Colon (tissue), 2 donors: ENCODE measurements at regions not wholly inside any gene's neighbourhood (a gene's known extent, or its start where the extent isn't known, plus 50 kb on each side); places are given as distances from the start of the nearest gene placed in this dataset.
"Not testable (repeated sequence)": the region's sequence is repeated elsewhere in the genome, so short reads cannot be mapped to it uniquely, and the experiment has no call there.

ENCODE experiments used
- FAIRE-seq: peaks from 2 replicates; lab custom pipeline; 2012; peaks lifted over from hg19 to GRCh38; lab: Jason Lieb, UNC
- donor health status: control.
- donor health status: control.

DNA sequence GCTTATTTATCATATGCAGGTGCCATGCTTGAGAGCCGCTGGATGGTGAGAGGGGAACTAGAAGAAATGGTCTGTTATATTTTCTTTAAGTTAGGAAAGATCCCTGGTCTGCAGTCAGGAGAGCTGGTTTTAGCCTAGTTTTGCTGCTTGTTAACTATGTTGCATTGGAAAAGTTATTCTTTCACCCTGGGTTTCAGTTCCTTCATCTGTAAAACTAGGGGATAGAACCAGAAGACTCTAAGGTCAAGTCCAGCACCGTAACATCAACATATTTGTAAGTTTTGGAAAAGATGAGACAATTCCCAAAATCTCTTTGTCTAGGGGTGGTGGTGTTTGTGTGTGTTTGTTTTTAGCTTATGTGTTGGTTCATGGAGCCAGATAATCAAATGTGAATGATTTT, 304.0 kb downstream of the QKI start:
- no peak for FAIRE-seq

DNA sequence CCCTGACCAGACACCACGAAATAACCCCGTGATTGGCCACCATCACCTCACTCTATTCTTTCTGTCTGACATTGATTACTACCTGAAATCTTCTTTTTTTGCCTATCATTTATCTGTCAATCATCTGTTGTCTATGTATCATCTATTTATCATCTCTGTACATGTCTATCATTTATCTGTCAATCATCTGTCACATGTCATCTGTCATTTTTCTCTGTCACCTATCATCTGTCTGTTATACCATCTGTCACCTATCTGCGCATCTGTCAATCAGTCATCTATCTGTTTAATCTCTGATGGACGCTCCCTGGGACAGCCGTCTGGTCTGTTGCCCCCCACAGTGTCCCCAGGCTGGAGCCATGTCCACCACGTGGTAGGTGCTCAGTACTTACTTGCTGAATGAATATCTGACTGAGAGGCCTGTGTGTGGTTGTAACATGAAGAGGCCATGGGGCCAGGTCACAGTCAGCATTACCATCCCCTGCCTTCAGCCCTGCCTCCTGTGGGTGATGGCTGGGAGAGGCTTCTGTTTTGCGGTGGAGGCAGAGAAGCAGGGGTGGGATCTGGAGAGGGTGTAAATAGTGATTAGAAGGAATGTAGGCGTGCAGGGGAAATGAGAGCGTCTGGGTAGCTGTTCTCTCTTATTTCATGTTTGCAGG, 302.7 kb downstream of the QKI start:
- no peak for FAIRE-seq

DNA sequence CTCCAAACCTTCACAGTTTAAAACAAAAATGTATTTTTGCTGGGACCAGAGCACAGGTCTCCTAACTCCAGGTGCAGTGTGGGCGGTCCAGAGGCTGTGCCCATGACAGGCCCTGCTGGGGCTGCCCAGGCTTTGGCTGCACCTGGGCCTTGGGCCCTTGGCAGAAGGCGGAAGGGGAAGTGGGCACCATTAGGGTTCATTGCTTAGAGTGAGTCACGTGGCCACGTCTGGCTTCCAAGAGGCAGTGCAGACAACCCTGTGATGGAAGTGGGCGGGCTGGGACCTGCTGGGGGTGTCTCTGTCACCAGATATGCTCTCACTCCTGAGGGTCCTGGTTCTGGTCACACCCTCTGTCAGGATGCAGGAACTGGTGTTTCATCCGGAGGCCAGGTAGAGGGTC, 302.2 kb downstream of the QKI start:
- FAIRE-seq = no peak

DNA sequence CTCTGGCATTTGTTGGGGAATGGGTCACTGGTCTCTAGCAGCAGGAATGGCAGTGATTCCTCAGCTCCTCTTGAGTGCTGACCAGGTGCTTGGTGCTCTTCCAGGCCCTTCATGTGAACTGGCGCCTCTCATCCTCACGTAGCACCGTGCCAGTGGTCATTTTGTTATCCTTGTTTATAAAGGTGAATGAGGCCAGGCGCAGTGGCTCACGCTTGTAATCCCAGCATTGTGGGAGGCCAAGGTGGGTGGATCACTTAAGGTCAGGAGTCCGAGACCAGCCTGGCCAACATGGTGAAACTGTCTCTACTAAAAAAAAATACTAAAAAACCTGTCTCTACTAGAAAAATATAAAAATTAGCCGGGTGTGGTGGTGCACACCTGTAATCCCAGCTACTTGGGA, 301.3 kb downstream of the QKI start:
- FAIRE-seq = no peak

DNA sequence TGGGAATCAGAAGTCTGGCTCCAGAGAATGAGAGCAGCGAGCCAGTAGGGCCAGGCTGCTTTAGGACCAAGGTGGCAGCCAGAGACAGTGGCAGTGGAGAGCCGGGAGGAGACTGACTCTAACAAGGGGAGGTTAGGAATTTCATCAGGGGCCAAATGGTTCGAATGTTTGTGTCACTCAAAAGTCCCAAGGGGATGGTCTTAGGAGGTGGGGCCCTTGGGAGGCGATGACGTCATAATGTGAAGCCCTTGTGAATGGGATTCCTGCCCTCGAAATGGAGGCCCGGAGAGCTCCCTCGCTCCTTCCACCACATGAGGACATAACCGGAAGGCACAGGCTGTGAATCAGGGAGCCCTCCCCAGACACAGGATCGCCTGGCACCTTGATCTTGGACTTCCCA, 299.7 kb downstream of the QKI start:
- no peak for FAIRE-seq

DNA sequence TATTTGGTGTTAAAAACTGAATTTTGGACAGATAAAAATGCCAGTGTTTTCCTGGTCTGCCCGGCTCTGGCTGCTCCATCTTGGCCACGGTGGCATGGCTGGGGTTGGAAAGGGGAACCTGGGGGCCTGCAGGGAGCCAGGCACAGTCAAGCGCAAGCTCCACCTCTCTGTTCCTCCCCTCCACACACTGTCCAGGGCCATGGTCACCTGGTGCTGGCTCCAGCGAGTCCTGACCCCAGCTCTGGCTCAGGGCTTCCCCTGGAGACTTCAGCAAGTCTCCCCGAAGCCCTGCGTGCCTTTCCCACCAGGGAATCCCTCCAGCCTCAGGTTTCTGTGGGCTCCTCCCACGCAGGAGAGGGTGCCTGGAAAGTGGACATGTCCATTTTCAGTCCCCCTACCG, 298.5 kb downstream of the QKI start:
- FAIRE-seq = no peak

DNA sequence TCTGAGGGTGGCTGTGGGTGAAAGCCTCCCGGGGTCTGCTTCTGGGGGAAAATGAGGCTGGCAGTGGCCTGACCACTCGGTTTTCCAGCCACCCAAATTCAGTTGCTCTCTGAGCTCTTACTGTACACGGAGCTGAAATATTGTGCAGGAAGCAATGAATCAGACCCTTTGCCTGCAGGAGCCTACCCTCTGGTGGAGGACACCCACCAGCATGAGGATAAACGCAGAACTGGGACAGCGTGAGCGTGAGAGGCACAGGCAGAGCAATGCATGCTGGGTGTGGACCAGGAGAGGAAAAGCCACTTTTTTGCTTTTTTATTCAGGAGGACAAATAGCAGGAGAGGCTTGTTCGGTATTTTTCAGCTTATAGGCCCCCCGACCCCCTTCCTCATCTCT, 298.0 kb downstream of the QKI start:
- FAIRE-seq = no peak

DNA sequence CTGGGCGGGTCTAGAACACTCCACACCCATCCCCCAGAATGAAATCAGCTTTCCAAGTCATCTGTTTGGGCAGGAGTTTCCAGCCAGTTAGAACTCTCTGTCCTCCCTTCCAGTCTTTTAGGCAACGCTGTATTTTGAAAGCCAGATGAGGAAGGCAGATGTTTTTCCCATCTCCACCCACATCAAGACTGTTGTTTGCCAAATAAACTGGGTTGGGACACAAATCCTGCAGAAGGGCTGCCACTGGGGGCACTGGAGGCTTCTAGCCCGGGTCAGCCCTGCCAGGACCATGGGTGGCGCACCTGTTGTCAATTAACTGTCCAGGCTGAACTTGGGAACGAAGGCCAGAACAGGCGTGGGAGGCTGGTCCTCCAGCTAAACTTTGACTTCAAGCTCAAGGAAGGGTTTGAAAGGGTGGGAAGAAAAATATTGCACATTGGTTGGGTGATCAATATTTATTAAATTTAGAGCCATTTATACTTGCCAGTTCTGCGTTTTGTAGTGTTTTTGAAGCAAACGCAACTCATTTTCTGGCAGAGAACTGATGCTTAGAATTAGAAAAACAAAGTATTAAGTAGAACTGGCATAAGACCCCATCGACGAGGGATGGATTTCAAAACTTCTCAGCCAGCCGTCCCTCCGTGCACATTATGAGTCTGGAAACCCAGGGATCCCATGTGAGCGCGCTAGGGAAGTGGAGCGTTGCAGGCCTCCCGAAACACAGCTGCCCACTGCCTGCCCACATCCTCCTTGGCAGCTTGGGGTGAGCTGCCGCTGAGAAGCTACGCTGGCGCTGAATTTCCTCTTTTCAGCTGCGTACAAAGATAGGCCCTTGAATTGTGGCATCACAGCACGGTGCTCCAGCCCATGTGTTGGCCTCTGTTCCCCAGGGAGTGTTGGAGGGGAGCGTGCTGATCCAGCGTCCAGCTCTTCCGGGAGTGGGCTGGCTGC, 297.4 kb downstream of the QKI start:
- FAIRE-seq = no peak

DNA sequence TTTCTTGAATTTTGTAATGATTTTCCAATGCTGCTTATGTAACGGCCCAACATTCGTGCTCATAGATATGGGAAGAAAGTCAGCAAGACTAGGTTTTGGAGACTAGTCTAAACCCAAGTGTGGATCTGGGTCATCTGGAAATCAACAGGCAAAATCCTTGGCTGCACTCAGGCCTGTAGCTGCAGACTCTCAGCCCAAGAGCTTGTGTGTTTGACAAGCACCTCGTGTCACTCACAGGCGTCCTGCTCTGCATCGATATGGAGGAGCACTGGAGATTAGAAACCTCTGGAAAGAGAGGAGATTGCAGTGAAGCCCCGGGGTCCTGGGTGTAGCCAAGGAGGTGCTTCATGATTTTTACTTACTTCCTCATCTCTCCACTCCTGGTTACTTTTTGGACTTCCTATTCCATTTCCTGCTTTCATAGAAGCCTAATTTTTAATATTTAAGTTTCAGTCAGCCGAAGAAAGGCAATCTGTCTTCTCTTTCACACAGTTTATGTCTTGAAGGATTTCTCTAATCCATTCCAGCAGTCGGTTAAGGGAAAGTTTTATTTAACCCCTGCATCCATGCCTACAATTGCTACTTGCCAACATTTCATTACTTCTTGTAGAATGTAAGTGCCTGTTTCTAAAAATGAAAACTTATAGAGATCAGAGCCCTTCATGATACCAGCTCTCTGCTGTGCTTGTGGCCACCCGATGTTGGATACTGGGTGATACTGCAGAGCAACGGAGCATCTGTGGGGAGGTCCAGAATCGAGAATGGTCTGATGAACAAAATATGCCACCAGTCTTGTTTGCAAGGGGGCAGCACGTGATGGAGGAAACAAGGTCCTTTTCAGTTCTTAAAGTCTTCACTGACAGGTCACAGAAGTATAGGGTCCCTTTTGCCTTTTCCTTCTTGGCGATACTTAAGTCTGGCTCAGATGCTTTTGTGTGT, 296.3 kb downstream of the QKI start:
- FAIRE-seq = no peak

DNA sequence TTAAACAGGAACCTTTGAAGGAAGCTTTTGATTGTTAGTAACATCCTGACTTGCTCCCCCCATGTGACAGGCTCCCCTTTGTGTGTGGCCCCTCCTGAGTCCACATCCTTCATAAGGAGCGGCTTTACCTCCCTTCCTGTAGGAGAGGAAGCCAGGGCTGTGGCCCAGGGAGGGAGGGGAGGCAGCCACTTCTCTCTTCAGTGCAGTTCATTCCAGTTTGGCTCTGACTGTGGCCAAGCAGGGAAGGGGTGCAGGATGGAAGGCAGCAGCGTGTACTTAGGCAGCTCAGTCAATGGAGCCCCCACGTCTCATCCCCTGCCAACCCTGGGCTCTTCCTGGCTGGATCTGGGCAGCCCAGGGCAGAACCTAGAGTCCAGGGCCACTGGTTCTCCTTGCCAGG, 295.2 kb downstream of the QKI start:
- FAIRE-seq = no peak

DNA sequence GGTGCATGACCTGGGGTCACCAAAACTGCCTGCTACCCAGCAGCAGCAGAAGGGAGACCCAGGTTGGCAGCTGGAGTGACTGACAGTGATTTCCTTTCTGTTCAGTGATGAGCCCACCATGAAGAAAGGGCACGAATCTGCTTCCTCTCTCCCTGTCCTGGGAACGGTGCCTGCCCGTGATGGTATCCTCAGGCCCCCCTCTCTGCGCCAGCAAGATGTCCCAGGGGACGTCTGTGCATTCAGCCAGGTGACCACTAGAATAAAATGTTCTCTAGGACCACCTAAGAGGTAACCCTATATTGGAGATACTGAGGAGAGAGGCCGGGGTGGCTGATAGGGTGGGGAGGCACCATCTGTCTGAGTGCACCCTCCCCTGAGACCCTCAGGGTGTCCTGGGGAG, 294.7 kb downstream of the QKI start:
- FAIRE-seq = no peak

DNA sequence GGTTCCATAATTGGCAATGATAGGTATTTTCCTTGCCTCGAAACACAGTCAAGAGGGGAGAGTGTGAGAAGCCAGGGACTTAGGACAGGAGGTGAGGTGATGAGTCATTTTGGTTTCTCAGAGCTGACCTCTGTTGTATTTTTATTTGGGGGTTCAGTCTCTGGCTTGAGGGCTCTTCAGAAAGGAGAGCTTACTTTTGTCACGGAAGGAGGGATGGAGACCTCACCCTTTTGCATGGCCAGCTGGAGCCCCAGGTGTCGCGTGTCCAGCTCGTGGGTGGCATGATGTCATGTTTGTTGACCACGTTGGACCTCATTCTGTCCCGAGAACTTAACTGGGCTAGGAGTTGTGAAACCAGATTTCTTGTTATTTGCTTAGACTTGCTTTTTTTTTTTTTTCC, 293.9 kb downstream of the QKI start:
- no peak for FAIRE-seq

DNA sequence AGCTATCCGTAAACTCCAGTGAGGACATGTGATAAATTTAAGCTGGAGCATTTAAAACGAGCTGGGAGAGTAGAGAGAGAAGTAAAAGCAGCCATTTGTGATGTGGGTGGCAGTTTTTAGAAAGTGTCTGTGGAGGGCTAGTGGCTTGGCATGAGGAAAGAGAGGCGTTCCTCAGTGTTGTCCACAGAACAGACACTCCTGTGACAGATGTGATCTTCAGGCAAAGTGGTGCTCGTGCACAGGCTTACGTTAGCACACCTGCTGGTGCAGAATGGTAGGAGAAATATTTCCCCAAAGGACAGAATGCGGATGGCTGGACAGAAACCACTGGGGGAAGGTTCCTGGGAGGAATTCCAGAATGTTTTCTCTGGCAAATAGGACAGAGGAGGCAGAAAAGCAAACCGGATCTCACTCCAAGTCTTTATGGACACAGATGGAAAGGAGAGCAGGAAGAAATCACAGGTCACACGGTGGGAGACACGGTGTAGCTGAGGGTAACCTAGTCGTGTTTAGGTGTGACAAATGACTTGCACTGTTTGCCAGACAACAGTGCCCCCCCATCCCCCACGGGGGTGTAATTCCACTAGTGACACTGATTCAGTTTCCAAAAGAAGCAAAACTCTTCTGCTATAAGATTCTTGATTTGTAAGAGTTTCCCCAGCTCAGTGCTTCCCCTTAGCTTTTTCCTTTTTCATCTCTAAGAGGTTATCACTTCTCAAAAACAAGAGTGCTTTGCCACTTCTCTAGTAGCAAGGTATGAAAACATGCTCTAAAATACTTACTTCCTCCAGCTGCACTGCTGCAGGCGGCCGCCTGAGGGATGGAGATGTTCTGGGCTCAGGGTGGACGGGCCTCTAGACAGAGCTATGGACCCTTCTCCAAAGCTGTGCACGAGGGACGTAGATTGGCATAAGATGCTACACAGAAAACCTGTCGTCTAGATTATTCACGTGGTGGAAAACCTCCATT, 293.2 kb downstream of the QKI start:
- FAIRE-seq = no peak

DNA sequence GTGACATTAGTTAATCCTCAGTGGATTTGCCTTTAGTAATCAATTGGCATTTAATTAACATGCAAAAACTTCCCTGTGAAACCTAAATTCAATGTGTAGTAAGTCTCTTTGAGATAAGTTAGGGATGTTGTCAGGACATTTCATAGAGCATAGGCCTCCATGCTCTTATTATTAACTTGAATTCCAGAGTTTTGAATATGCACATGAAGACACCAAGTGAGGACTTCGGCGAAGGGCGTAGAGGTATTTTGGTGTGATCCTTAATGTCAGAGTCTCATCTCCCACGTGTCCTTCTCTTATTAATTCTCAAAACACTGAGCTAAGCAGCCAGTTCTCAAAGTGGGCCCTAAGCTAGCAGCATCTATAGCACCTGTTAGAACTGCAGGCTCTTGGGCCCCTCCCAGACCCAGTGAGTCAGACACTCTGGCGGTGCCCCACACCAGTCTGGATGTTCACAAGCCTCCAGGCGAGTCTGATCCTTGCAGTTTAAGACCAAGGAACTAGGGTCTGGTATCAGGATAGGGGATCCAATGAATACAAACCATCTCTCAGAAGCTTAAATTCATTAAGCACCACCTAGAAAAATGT, 292.1 kb downstream of the QKI start:
- FAIRE-seq = no peak

DNA sequence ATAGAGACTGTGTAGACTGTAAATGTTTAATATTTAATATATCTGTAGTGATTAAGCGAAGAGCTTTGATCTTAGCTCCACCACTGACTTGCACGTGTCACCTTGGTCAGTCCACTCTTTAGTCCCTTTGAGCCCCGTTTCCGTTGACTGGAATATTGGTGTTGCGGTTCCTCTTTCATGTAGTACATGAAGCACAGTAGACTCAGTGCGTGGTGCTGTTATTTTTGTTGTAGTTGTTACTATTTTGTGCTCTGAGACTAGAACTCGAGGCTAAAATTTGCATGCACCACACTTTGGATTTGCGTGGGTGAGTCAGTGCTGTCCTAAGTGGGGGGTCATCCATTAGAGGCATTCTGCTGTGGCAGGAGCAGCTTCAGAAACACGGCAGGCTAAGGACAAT, 291.4 kb downstream of the QKI start:
- no peak for FAIRE-seq

DNA sequence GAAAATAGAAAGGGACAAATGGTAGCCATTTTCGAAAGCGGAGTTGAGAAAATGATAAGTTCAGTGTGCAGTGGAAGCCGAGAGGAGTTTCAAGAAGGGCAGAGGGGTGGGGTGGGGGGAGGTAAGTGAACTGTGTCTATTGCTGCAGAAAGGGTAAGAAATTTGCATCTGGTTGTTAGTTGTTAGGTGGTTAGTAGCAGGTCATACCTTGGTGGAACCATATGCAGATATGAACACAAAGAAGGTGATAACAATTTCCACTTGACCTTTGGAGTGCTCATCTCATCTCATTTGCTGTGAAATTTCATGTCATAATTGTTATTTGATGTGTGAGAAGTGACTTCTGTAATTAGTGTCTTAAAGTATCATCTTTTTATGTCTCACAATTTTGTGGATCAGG, 288.2 kb downstream of the QKI start:
- FAIRE-seq = no peak

DNA sequence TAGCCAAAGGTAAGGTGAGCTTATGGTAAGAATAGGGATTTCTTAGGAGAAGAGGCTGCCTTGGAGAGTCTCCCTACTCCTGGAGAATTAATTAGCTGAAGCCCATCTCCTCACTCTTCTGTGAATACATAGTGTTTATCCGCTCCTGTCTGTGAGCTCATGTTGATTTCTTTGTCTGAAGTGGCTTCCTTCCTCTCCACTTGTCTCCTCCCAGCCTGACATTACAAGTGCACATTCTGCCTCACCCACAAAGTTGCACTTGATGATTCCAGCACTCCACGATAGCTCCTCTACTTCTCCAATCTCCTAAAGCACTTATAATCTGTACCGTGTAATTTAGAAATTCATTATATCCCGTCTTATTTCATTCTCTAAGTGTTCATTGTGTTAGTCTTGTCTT, 287.2 kb downstream of the QKI start:
- no peak for FAIRE-seq

DNA sequence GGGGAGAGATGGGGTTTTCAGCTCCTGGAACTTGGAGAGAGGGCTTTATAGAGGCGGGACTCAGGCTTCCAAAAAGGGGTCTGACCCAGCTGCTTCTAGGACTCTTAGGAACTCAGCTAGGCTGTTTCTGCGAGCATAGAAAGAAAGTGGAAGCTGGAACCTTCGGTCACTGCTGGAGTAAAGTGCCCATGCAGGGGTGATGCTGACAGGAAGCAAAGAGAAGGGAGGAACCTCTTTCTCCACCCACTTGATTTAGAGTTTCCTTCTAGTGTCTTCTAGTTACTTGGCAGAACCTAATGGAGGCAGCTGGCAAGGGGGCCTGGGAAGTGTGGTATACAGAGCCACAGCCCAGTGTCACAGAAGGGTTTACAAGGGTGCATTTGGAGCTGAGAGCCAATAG, 283.6 kb downstream of the QKI start:
- no peak for FAIRE-seq

DNA sequence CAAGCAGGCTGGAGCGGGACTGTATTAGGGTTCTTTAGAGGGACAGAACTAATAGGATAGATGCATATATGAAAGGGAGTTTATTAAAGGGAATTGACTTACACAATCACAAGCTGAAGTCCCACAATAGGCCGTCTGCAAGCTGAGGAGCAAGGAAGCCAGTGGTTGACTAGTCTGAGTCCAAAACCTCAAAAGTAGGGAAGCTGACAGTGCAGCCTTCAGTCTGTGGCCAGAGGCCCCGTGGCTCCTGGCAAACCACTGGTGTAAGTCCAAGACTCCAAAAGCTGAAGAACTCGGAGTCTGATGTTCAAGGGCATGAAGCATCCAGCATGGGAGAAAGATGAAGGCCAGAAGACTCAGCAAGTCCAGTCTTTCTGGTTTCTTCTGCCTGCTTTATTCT, 281.8 kb downstream of the QKI start:
- FAIRE-seq = not testable (repeated sequence)

DNA sequence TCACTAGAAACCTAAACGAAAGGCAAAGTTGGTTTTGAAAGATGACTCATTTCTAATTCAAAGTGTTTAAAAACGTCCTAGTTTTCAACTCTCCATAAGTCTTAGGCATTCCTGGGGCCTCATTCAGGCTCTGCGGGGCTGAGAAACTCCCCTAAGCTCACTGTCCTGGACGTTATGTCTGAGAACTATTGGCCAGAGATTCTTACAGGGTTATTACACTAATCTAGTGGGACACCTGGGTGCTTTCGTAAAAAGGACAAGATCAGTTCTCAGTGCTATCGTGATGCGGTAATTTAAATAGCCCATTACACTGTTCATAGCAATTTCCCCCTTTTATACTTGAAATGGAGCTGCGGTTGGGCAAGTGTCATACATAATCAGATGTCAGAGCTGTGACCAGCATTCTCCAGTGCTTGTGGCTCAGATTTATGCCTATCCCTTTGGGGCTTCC, 280.9 kb downstream of the QKI start:
- no peak for FAIRE-seq

DNA sequence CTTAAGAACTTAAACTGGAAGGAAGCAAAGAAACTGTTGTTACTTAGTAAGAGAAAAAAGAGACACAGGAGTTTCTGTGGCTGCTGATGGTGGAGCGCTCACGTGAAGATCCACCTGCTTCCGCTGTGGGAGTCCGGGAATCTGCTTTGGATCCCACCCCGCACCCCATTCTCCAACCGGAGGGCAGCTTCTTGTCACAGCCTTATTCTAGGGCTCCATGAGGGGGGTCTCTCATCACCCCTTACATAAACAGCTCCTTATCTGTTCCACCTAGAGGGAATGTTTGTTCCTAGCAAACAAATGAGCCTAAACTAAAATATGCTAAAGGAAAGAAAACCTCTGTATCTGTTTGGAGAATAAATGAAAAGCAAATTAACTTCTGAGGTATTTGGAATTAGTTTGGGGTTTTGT, 280.5 kb downstream of the QKI start:
- no peak for FAIRE-seq
